Ecto neural progenitor cell (in vitro differentiated cells): ENCODE measurements at regions not wholly inside any gene's neighbourhood (a gene's known extent, or its start where the extent isn't known, plus 50 kb on each side); places are given as distances from the start of the nearest gene placed in this dataset.
"Not testable (repeated sequence)": the region's sequence is repeated elsewhere in the genome, so short reads cannot be mapped to it uniquely, and the experiment has no call there.

ENCODE experiments used
- DNase-seq: peaks from one replicate; pipeline ENCODE4 v3.0.0-alpha.2; 2018; ENCODE audit warnings: low spot score

DNA sequence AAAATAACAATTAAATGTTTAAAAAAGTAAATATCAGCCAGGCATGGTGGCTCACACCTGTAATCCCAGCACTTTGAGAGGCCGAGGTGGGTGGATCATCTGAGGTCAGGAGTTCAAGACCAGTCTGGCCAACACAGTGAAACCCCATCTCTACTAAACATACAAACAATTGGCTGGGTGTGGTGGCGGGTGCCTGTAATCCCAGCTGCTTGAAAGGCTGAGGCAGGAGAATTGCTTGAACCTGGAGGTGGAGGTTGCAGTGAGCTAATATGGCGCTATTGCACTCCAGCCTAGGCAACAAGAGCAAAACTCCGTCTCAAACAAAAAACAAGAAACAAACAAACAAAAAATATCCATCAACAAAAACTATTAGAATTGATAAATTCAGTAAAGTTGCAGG lies 77.5 kb downstream of the SNX5 start:
- DNase-seq, result not testable (repeated sequence)

DNA sequence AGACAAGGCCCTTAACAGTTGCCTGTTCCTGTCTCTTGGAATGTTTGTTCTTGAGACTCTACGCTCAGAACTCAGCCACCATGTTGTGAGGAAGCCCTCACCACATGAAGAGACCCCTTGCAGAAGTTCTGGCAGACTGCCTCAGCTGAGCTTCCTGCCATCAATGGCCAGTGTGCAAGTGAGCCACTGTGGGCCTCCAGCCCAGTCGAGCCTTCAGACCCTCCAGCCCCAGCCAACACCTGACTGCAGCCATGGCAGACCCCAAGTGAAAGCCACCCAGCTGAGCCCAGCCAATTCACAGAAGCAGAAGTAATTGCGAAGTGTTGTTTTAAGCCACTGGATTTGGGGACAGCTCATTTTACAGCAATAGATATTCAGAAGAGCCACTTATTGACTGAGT lies 78.3 kb downstream of the SNX5 start:
- DNase-seq, result no peak

DNA sequence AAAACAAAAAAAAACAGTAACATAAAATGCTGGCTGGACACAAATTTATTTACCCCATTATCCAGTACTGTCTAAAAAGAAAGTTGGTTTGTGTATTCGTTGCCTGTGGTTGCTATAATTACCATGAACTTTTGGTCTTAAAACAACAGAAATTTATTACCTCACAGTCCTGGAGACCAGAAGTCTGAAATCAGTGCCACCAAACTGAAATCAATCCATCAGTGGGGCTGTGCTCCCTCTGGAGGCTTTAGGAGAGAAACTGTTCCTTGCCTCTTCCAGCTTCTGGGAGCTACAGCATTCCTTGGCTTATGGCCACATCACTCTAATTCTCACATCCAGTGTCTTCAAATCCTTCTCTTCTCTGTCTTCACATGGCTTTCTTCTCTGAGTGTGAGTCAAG lies 79.4 kb downstream of the SNX5 start:
- DNase-seq, result no peak

- no peak for DNase-seq
Measured at GRCh38 chr20:17888044-17888443, 80.5 kb downstream of the SNX5 start.

- no peak for DNase-seq
Measured at GRCh38 chr20:17887331-17888030, 81.1 kb downstream of the SNX5 start.

DNA sequence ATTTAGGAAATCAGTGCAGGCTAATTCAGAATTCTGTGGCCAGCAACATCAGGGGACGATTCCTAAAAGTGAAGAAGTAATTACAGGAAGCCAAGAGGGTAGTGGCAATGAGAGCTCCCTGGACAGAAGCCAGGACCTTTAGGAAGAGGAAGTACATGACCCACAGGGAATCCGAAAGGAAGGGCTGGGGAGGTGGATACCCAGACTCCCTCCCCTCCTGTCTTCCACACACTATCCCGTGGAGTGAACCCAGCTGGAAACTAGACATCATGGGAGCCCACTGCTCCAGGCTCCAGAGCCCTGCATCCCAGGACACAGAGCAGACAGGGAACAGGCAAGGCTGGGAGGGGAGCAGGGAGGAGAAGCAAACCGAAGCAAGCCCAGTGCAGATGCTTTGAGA lies 83.0 kb downstream of the SNX5 start:
- no peak for DNase-seq

DNA sequence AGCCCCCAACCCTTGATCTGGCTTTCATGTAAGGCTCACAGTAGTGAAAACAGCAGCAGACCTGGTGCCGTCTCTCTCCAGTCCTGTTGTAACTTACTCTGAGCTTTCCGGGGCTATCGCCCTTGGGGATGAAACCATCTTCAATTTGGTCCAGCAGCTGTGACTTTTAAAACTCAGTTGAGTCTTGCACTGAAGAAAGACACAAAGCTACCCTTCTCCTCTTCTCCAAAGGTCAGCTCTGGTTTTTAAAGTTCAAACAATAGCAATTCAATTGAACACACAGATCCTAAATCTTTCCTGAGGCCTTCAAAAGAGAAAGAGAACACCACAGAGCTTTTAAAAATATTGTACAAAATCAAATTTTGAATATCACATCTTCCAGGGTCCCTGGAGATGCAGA lies 83.5 kb downstream of the SNX5 start:
- DNase-seq, result no peak

- no peak for DNase-seq
Measured at GRCh38 chr20:17884307-17885003, 84.1 kb downstream of the SNX5 start.

GRCh38 chr20:17883592-17884306 lies 84.8 kb downstream of the SNX5 start:
- no peak for DNase-seq

- DNase-seq, result no peak
Measured at GRCh38 chr20:17882834-17883591, 85.6 kb downstream of the SNX5 start.

- DNase-seq, result no peak
Measured at GRCh38 chr20:17882065-17882833, 86.3 kb downstream of the SNX5 start.

DNA sequence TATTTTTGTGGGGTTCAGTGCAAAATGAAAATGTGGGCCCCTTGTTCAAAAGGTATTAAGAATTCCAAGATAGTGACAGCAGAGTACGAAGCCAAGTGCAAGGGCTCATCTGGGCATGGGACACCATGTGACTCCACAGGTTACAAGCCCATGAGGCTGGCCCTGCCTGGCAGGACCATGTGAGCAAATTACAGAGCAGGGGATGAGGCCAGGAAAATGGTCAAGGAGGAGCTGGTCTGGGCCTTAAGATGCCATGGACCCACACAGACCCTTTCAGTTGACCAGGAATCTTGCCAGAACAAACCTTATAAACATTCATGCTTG lies 86.9 kb downstream of the SNX5 start:
- no peak for DNase-seq

- DNase-seq, result no peak
Measured at GRCh38 chr20:17878912-17879602, 89.5 kb downstream of the SNX5 start.

- no peak for DNase-seq
Measured at GRCh38 chr20:17878069-17878911, 90.3 kb downstream of the SNX5 start.

GRCh38 chr20:17875981-17876385 lies 92.6 kb downstream of the SNX5 start:
- peak; percentile 66 for DNase-seq

DNA sequence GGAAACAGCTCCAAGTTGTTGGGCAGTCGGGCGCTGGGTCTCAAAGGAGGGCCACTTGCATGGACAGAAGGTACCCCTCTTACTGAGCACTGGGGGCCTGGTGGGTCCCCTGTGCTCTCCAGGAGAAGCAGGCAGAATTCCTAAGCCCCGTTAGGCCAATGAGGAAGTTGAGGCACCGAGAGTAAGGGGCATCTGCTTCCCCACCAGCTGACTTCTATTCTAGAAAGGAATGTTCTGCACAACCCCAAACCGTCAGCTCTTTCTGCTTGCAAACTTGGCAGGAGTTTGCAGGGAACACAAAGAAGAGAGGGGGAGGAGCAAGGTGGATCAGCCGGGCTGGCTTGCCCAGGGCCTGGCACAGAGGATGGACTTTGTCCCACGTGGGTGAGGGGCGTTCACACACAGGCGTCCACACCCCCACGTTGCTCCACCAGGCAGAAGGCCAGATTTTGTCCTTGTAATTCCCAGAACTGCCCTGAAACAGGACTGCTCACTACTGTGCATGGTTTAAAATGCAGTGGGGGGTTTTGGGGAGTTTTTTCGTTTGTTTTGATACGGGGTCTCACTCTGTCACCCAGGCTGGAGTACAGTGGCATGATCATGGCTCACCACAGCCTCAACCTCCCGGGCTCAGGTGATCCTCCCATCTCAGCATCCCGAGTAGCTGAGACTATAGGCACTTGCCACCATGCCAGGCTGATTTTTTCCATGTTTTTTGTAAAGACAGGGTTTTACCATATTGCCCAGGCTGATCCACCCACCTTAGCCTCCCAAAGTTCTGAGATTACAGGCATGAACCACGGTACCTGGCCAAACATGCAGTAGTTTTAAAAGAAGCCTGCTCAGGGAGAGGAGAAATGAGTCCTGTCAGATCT lies 93.3 kb downstream of the SNX5 start:
- DNase-seq, result no peak

DNA sequence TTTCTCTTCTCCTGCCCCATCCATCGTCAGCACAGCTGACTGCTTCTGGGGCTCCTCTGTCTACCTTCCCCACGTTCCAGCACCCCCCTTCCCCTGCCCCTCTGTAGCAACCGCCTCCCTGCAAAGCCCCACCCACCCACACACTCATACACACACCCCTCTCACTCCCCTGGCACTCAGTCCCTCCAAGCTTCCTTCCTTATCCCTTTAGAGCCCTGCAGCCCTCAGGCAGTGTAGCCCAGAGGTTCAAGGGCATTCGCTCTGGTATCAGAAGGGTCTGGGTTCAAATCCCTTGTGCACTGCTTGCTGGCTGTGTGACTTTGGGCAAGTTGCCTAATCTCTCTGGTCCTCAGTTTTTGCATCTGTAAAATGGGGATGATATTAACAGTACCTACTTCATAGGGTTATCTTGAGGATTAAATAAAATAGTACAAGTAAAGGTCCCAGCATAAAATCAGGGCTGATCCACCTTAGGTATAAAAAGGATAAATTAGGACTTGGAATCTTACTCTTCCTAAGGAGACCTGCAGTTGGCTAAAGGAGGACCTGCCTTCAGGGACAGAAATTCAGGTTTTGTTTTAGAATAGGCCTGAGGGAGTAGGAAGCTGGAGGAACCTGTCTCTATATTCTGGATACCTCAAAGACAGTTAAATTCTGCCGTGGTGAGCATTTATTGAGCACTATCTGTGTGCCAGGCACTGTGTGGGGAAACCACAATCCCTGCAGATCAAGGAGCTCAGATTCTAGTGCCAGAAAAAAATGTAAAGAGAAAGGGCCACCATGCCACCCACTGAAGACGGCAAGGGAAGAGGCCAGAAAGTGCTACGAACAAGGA lies 94.1 kb downstream of the SNX5 start:
- no peak for DNase-seq
